ENCODE measurements at regions not wholly inside any gene's neighbourhood (a gene's known extent, or its start where the extent isn't known, plus 50 kb on each side); places are given as distances from the start of the nearest gene placed in this dataset.

DNA sequence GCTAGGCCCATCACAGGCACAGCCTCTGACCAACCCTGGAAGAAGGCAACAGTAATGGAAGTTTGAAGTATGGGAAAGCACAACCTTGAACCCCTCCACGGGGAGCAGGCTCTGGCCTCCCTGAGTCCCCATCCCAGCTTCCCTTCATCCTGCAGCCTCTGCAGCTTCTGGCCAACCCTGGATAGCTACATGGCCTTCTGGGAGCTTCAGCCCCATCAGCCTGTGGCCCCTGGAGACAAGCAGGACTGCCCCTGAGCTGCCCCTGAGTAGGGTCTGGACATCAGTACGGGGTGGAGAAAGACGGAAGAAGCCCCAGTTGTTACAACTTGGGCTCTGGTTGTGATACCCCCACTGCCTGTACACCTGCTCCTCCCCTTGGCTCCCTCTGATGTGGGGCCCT, 113.8 kb upstream of the CD82 start:
- TF ChIP-seq, protein P1, sequence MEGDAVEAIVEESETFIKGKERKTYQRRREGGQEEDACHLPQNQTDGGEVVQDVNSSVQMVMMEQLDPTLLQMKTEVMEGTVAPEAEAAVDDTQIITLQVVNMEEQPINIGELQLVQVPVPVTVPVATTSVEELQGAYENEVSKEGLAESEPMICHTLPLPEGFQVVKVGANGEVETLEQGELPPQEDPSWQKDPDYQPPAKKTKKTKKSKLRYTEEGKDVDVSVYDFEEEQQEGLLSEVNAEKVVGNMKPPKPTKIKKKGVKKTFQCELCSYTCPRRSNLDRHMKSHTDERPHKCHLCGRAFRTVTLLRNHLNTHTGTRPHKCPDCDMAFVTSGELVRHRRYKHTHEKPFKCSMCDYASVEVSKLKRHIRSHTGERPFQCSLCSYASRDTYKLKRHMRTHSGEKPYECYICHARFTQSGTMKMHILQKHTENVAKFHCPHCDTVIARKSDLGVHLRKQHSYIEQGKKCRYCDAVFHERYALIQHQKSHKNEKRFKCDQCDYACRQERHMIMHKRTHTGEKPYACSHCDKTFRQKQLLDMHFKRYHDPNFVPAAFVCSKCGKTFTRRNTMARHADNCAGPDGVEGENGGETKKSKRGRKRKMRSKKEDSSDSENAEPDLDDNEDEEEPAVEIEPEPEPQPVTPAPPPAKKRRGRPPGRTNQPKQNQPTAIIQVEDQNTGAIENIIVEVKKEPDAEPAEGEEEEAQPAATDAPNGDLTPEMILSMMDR (IDR thresholded peaks at IDR 0.05; ENCODE audit: control insufficient read depth, extremely low read depth, insufficient read depth) = no peak
- DNase-seq (ENCODE audit: low read depth) = no peak
- no peak overlapping the region for H3K4me3 ChIP-seq (ENCODE audit: low read depth, low read length)

DNA sequence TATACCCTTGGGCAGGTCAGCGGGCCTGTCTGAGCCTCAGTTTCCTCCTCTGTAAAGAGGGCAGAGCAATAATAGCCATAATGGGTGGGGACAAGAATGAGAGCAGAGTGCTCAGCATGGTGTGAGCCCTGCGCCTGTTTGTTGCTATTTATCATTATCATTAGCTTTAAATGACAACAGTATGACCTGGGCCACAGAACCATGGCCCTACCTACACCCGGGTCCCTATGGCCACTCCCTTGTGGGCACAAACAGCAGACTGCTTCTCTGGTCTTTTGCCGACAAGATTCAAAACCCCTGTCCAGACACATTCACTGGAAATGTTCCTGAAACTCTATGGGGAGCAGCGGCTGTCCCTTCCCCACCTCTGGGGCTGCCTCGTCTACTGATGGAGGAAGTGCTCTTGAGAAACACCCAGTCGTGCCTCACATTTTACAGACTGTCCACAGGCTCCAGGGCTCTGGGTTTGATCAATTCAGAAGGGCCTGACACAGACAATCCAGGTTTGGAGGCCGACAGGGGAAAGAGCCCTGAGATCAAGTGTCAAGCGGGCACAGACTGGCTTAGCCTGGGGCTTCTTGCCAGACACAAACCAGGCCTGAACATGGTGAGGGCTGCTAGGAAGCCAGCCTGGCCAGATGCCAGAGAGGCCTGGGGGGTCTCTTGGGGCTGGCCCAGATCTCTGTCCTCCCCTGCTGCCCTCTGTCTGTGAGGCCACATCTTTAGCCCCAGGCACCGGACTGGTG, 112.5 kb upstream of the CD82 start:
- H3K4me3 ChIP-seq (ENCODE audit: low read depth, low read length) = no peak overlapping the region
- DNase-seq (ENCODE audit: low read depth) = no peak

GRCh38 chr11:44453871-44454270, 111.6 kb upstream of the CD82 start:
- no peak overlapping the region for H3K4me3 ChIP-seq (ENCODE audit: low read depth, low read length)
- TF ChIP-seq, protein P1 (IDR thresholded peaks at IDR 0.05; ENCODE audit: control insufficient read depth, extremely low read depth, insufficient read depth) = no peak
- no peak for DNase-seq (ENCODE audit: low read depth)

More for the DNA sequence above, 112.5 kb upstream of the CD82 start:
- TF ChIP-seq, protein P1 (IDR thresholded peaks at IDR 0.05; ENCODE audit: control insufficient read depth, extremely low read depth, insufficient read depth) = no peak

DNA sequence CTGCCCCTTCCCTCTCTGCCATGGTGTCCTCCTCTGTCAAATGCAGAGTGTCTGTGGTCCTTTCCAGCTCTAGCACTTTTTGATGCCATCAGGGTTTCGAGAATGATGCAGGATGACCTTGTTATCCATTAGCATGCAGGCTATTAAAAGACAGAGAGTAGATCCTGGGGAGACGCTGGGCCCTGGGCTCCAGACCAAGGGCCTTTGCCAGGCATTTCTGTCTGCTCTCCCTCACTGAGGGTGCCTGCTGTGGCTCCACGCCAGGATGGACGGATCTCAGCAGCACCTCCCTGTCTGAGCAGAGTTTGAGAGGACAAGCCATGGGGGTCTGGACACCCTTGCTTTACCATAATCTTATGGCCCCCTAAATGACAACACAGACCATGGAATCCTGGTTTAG, 110.8 kb upstream of the CD82 start:
- TF ChIP-seq, protein P1 (IDR thresholded peaks at IDR 0.05; ENCODE audit: control insufficient read depth, extremely low read depth, insufficient read depth) = no peak
- no peak overlapping the region for H3K4me3 ChIP-seq (ENCODE audit: low read depth, low read length)
- DNase-seq (ENCODE audit: low read depth) = no peak

GRCh38 chr11:44456544-44457300, 108.7 kb upstream of the CD82 start:
- no peak overlapping the region for H3K4me3 ChIP-seq (ENCODE audit: low read depth, low read length)
- TF ChIP-seq, protein P1 (IDR thresholded peaks at IDR 0.05; ENCODE audit: control insufficient read depth, extremely low read depth, insufficient read depth) = peak; percentile 47
- no peak for DNase-seq (ENCODE audit: low read depth)

GRCh38 chr11:44457862-44458261, 107.6 kb upstream of the CD82 start:
- TF ChIP-seq, protein P1 (IDR thresholded peaks at IDR 0.05; ENCODE audit: control insufficient read depth, extremely low read depth, insufficient read depth) = no peak
- no peak overlapping the region for H3K4me3 ChIP-seq (ENCODE audit: low read depth, low read length)
- no peak for DNase-seq (ENCODE audit: low read depth)

Measured in LNCaP clone FGC (cell line).